Endothelial cell (in vitro differentiated cells): ENCODE measurements at regions not wholly inside any gene's neighbourhood (a gene's known extent, or its start where the extent isn't known, plus 50 kb on each side); places are given as distances from the start of the nearest gene placed in this dataset.

Experiments
- DNase-seq: peaks from one replicate; pipeline ENCODE4 v3.0.0; 2021; ENCODE audit warnings: low spot score
- H3K27ac Mint-ChIP-seq: one replicate; pipeline ENCODE4 v1.8.0; 2021; ENCODE audit warnings: mixed read lengths, inconsistent platforms; ENCODE audit not compliant: unreplicated experiment
- H3K27me3 Mint-ChIP-seq: one replicate; pipeline ENCODE4 v1.8.0; 2021; ENCODE audit warnings: mild to moderate bottlenecking, moderate library complexity, mixed read lengths, inconsistent platforms; ENCODE audit not compliant: unreplicated experiment
- H3K36me3 Mint-ChIP-seq: one replicate; pipeline ENCODE4 v1.8.0; 2021; ENCODE audit warnings: mild to moderate bottlenecking, low read depth, mixed read lengths, inconsistent platforms; ENCODE audit not compliant: unreplicated experiment
- H3K4me1 Mint-ChIP-seq: one replicate; pipeline ENCODE4 v1.8.0; 2021; ENCODE audit warnings: mild to moderate bottlenecking, mixed read lengths, inconsistent platforms; ENCODE audit not compliant: unreplicated experiment
- H3K4me3 Mint-ChIP-seq: one replicate; pipeline ENCODE4 v1.8.0; 2021; ENCODE audit warnings: mild to moderate bottlenecking, mixed read lengths, inconsistent platforms; ENCODE audit not compliant: unreplicated experiment
- H3K9me3 Mint-ChIP-seq: one replicate; pipeline ENCODE4 v1.8.0; 2021; ENCODE audit warnings: mixed read lengths, inconsistent platforms; ENCODE audit not compliant: unreplicated experiment
- CTCF ChIP-seq: fragments of 200-600 bp; sonication (generic); IDR thresholded peaks from one replicate; pipeline ENCODE4 v1.5.0; 2021; ENCODE audit warnings: antibody characterized with exemption; ENCODE audit not compliant: unreplicated experiment

GRCh38 chr12:91999823-92000222, 145.8 kb downstream of the BTG1 start:
- Mint-ChIP-seq H3K27me3 (no peaks in the 10 kb centered on the region), H3K36me3 (no peaks in the 10 kb centered on the region), H3K4me3 (no peak overlapping the region), H3K4me1 (no peaks in the 10 kb centered on the region), H3K27ac (no peak overlapping the region), H3K9me3 (no peaks in the 10 kb centered on the region)
- DNase-seq = no peak
- no peak for TF ChIP-seq CTCF

GRCh38 chr12:91998316-91998715, 147.3 kb downstream of the BTG1 start:
- Mint-ChIP-seq H3K4me1 (no peaks in the 10 kb centered on the region), H3K4me3 (no peak overlapping the region), H3K27ac (no peak overlapping the region), H3K9me3 (no peaks in the 10 kb centered on the region), H3K36me3 (no peaks in the 10 kb centered on the region), H3K27me3 (no peaks in the 10 kb centered on the region)
- DNase-seq = no peak
- no peak for TF ChIP-seq CTCF

GRCh38 chr12:91994208-91994797, 151.3 kb downstream of the BTG1 start:
- DNase-seq = no peak
- no peaks in the 10 kb centered on the region for H3K9me3 Mint-ChIP-seq
- H3K4me3 Mint-ChIP-seq = no peak overlapping the region
- H3K4me1 Mint-ChIP-seq = peaks cover 18% of the 10 kb centered on the region
- H3K36me3 Mint-ChIP-seq = no peaks in the 10 kb centered on the region
- no peaks in the 10 kb centered on the region for H3K27me3 Mint-ChIP-seq
- no peak overlapping the region for H3K27ac Mint-ChIP-seq
- TF ChIP-seq CTCF = no peak

GRCh38 chr12:91993287-91994017, 152.2 kb downstream of the BTG1 start:
- Mint-ChIP-seq H3K27ac (no peak overlapping the region), H3K27me3 (no peaks in the 10 kb centered on the region)
- TF ChIP-seq CTCF = no peak

More at GRCh38 chr12:91993287-91994017, 152.2 kb downstream of the BTG1 start:
- Mint-ChIP-seq H3K36me3 (no peaks in the 10 kb centered on the region), H3K4me1 (peaks cover 24% of the 10 kb centered on the region), H3K9me3 (no peaks in the 10 kb centered on the region), H3K4me3 (no peak overlapping the region)
- no peak for DNase-seq
